ENCODE measurements at regions not wholly inside any gene's neighbourhood (a gene's known extent, or its start where the extent isn't known, plus 50 kb on each side); places are given as distances from the start of the nearest gene placed in this dataset.

GRCh38 chr3:152040319-152040718 lies 166.9 kb downstream of the SUCNR1 start:
- no peaks in the 10 kb centered on the region for H3K23me2 ChIP-seq (ENCODE audit: insufficient read length, low read depth, low read length, poor library complexity, severe bottlenecking)
- H2BK15ac ChIP-seq (ENCODE audit: low read depth, low read length): no peak overlapping the region
- no peaks in the 10 kb centered on the region for H3K27me3 Mint-ChIP-seq (ENCODE audit: low read depth)
- no peak for DNase-seq
- H4K5ac ChIP-seq (ENCODE audit: insufficient read length, low read depth, low read length): no peak overlapping the region
- peak overlapping the region in 1 of 3 experiments; percentile 24; a peak in 1 of 7 replicates for H3K27ac Mint-ChIP-seq
- H3T11ph ChIP-seq (ENCODE audit: low read length): no peak overlapping the region
- WGBS (ENCODE audit: extremely low coverage, insufficient read length, low lambda C conversion rate): no CpG with 5 or more reads among the region's 1 CpG
- peaks cover 23 to 30% of the 10 kb centered on the region in 2 experiments for H3K9me3 Mint-ChIP-seq
- no peak overlapping the region for H3K4me2 ChIP-seq (ENCODE audit: insufficient read depth, insufficient read length, low read length)
- H3K9me3 ChIP-seq (ENCODE audit: control insufficient read depth, low read depth, low read length): peaks cover 5% of the 10 kb centered on the region
- H3K23ac ChIP-seq (ENCODE audit: insufficient read length, low read depth, low read length): no peak overlapping the region
- no peak for TF ChIP-seq CTCF (conservative IDR thresholded peaks at IDR 0.05)
- H3K36me3 Mint-ChIP-seq (ENCODE audit: insufficient read depth in 1 of 3, low read depth in 3 of 3): peaks cover 5 to 14% (median 5%) of the 10 kb centered on the region in 3 experiments; a peak in 6 of 7 replicates
- no peak overlapping the region for H3K18ac ChIP-seq (ENCODE audit: insufficient read length, low read depth, low read length)
- no peak overlapping the region for H4K8ac ChIP-seq (replicated peaks; ENCODE audit: insufficient read length, low read depth, low read length)
- no peak overlapping the region for H2AFZ ChIP-seq (ENCODE audit: low read length)
- no peak overlapping the region for H3K14ac ChIP-seq (ENCODE audit: insufficient read depth, low read length)
- H3K4me1 Mint-ChIP-seq: peaks cover 0 to 4% of the 10 kb centered on the region in 2 experiments; a peak in 1 of 4 replicates
- no peak overlapping the region for H3K4ac ChIP-seq (ENCODE audit: low read depth, low read length)
- no peaks in the 10 kb centered on the region for H3K79me2 ChIP-seq (ENCODE audit: insufficient read depth, low read length)
- no peak overlapping the region for H3K56ac ChIP-seq (ENCODE audit: insufficient read length, low read depth, low read length)
- H4K91ac ChIP-seq (ENCODE audit: insufficient read length, low read depth, low read length): no peak overlapping the region
- H3K4me3 Mint-ChIP-seq: no peak overlapping the region
- no peak overlapping the region for H2BK120ac ChIP-seq (ENCODE audit: low read depth, low read length, poor library complexity, severe bottlenecking)
- H3K9ac ChIP-seq (ENCODE audit: extremely low read depth, insufficient read length, low read length): no peak overlapping the region
- H3K79me1 ChIP-seq (ENCODE audit: insufficient read depth, low read depth, low read length, poor library complexity, severe bottlenecking): no peaks in the 10 kb centered on the region
- H3K4me1 ChIP-seq (ENCODE audit: insufficient read depth, low read length): no peaks in the 10 kb centered on the region
- no peaks in the 10 kb centered on the region for H3K27me3 ChIP-seq (ENCODE audit: insufficient read depth, low read length)
- H2BK12ac ChIP-seq (ENCODE audit: insufficient read length, low read depth, low read length): no peak overlapping the region
- no peak overlapping the region for H2AK5ac ChIP-seq (ENCODE audit: insufficient read length, low read length)
- no peak overlapping the region for H2BK5ac ChIP-seq (ENCODE audit: insufficient read length, low read length)
- no peak overlapping the region for H3K27ac ChIP-seq (ENCODE audit: insufficient read length, low read depth, low read length)
- no peaks in the 10 kb centered on the region for H4K20me1 ChIP-seq (ENCODE audit: control insufficient read depth, insufficient read depth, insufficient read length)
- no peak overlapping the region for H2BK20ac ChIP-seq (ENCODE audit: low read depth, low read length, poor library complexity, severe bottlenecking)

Measured in H9 (cell line).